HEK293 (cell line): ENCODE measurements at regions not wholly inside any gene's neighbourhood (a gene's known extent, or its start where the extent isn't known, plus 50 kb on each side); places are given as distances from the start of the nearest gene placed in this dataset.
A peak's percentile ranks its signal among the peaks of the same experiment; 100 is the strongest.

Source experiments
- HOXA7 ChIP-seq: sonication (generic); formaldehyde crosslinking; IDR thresholded peaks from 2 replicates; pipeline ENCODE4 v1.8.1; 2022; ENCODE audit warnings: missing genetic modification reagents, borderline replicate concordance
- SETDB1 ChIP-seq: IDR thresholded peaks from one replicate; pipeline ENCODE4 v1.6.1; 2017; ENCODE audit warnings: mild to moderate bottlenecking, low read length, moderate library complexity, mixed read lengths; ENCODE audit not compliant: insufficient read length
- YY1 ChIP-seq: fragments of 450-650 bp; formaldehyde crosslinking; IDR thresholded peaks from 2 replicates; pipeline ENCODE4 v1.5.1; 2018; ENCODE audit warnings: missing biosample characterization, missing genetic modification characterization
- ZBTB7A ChIP-seq: fragments of 450-650 bp; formaldehyde crosslinking; IDR thresholded peaks from 2 replicates; pipeline ENCODE4 v1.5.1; 2016; ENCODE audit warnings: low read depth, missing biosample characterization, missing genetic modification characterization
- ZIC2 ChIP-seq: fragments of 450-650 bp; formaldehyde crosslinking; IDR thresholded peaks from 2 replicates; pipeline ENCODE4 v1.5.1; 2016; ENCODE audit warnings: missing biosample characterization, missing genetic modification characterization
- ZNF138 ChIP-seq: fragments of 450-650 bp; formaldehyde crosslinking; IDR thresholded peaks from 2 replicates; pipeline ENCODE4 v1.5.1; 2016; ENCODE audit warnings: missing biosample characterization, missing genetic modification characterization, borderline replicate concordance
- ZNF239 ChIP-seq: fragments of 450-650 bp; formaldehyde crosslinking; IDR thresholded peaks from 2 replicates; pipeline ENCODE4 v1.5.1; 2016; ENCODE audit warnings: missing biosample characterization, missing genetic modification characterization
- ZNF292 ChIP-seq: fragments of 450-650 bp; formaldehyde crosslinking; IDR thresholded peaks from 2 replicates; pipeline ENCODE4 v1.5.1; 2016; ENCODE audit warnings: low read depth, missing biosample characterization, missing genetic modification characterization, borderline replicate concordance
- ZNF354C ChIP-seq: fragments of 450-650 bp; formaldehyde crosslinking; IDR thresholded peaks from 2 replicates; pipeline ENCODE4 v1.5.1; 2016; ENCODE audit warnings: missing biosample characterization, missing genetic modification characterization, low read depth, borderline replicate concordance
- ZNF366 ChIP-seq: fragments of 450-650 bp; formaldehyde crosslinking; conservative IDR thresholded peaks from 2 replicates; pipeline ENCODE4 v1.5.1; 2016; ENCODE audit warnings: missing biosample characterization, missing genetic modification characterization
- ZNF530 ChIP-seq: fragments of 450-650 bp; formaldehyde crosslinking; IDR thresholded peaks from 2 replicates; pipeline ENCODE4 v1.5.1; 2016; ENCODE audit warnings: low read depth, missing biosample characterization, missing genetic modification characterization
- ZNF76 ChIP-seq: fragments of 450-650 bp; formaldehyde crosslinking; IDR thresholded peaks from 2 replicates; pipeline ENCODE4; 2016; ENCODE audit warnings: low read depth, missing biosample characterization, missing genetic modification characterization, borderline replicate concordance
- ZNF768 ChIP-seq: fragments of 450-650 bp; formaldehyde crosslinking; IDR thresholded peaks from 2 replicates; pipeline ENCODE4 v1.5.1; 2018; ENCODE audit warnings: missing biosample characterization, mild to moderate bottlenecking, missing genetic modification characterization
- ZSCAN30 ChIP-seq: fragments of 450-650 bp; IDR thresholded peaks from 2 replicates; pipeline ENCODE4 v1.5.1; 2018; ENCODE audit warnings: missing biosample characterization, mild to moderate bottlenecking, missing genetic modification characterization, moderate library complexity
- TF ChIP-seq, protein P1 (sequence below): fragments of 450-650 bp; formaldehyde crosslinking; IDR thresholded peaks from 2 replicates; pipeline ENCODE4 v1.5.1; 2016; ENCODE audit warnings: missing biosample characterization, missing genetic modification characterization
- TF ChIP-seq, protein P2 (sequence below): IDR thresholded peaks from 2 replicates; pipeline ENCODE4 v1.6.1; 2011; ENCODE audit warnings: mild to moderate bottlenecking, low read depth, low read length, borderline replicate concordance
- TF ChIP-seq, protein P3 (sequence below): fragments of 450-650 bp; formaldehyde crosslinking; IDR thresholded peaks from 2 replicates; pipeline ENCODE4 v1.5.1; 2016; ENCODE audit warnings: missing biosample characterization, missing genetic modification characterization
- TF ChIP-seq, protein P4 (sequence below): fragments of 450-650 bp; formaldehyde crosslinking; IDR thresholded peaks from 2 replicates; pipeline ENCODE4 v1.5.1; 2016; ENCODE audit warnings: missing biosample characterization, missing genetic modification characterization

DNA sequence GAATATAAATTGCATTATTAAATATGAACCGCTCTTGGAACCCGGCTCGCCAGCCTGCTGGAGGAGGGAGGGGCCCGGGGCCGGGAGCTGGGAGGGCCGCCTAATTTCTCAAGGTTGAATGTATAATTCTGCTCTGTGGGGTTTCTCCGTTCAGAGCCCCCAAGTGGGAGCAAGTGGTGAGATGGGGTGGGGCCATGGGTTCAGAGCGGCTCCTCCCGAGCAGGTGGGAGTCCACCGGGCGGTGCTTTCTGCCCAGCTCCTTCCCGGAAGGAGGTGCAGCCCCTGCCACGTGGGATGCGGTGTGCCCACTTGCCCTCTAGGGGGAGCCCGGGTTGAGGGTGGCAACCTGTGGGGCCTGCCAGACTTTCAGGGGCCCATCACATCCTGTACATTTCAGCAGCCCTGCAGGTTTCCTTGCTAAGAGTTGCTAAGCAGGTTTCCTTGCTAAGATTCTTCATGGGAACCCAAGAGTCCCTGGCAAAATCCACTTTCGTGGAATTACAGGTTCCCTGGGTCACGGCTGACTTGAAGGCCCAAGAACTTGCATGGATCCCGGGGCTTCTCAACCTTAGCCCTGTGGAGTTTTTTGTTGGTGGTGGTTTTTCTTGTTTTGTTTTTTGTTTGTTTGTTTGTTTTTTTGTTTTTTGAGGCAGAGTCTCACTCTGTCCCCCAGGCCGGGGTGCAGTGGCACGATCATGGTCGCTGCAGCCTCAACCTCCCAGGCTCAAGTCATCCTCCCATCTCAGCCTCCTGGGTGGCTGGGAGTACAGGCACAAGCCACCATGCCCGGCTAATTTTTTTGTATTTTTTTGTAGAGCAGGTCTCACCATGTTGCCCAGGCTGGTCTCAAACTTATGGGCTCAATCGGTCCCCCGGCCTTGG, 196.7 kb upstream of the GSE1 start (continued):
- TF ChIP-seq, protein P1, sequence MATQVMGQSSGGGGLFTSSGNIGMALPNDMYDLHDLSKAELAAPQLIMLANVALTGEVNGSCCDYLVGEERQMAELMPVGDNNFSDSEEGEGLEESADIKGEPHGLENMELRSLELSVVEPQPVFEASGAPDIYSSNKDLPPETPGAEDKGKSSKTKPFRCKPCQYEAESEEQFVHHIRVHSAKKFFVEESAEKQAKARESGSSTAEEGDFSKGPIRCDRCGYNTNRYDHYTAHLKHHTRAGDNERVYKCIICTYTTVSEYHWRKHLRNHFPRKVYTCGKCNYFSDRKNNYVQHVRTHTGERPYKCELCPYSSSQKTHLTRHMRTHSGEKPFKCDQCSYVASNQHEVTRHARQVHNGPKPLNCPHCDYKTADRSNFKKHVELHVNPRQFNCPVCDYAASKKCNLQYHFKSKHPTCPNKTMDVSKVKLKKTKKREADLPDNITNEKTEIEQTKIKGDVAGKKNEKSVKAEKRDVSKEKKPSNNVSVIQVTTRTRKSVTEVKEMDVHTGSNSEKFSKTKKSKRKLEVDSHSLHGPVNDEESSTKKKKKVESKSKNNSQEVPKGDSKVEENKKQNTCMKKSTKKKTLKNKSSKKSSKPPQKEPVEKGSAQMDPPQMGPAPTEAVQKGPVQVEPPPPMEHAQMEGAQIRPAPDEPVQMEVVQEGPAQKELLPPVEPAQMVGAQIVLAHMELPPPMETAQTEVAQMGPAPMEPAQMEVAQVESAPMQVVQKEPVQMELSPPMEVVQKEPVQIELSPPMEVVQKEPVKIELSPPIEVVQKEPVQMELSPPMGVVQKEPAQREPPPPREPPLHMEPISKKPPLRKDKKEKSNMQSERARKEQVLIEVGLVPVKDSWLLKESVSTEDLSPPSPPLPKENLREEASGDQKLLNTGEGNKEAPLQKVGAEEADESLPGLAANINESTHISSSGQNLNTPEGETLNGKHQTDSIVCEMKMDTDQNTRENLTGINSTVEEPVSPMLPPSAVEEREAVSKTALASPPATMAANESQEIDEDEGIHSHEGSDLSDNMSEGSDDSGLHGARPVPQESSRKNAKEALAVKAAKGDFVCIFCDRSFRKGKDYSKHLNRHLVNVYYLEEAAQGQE (tag by site-specific recombination): no peak
- TF ChIP-seq SETDB1: no peak
- TF ChIP-seq ZNF768 (tag by site-specific recombination): no peak
- no peak for TF ChIP-seq YY1 (tag by site-specific recombination)
- TF ChIP-seq ZNF366 (tag by site-specific recombination): no peak
- no peak for TF ChIP-seq ZNF354C (tag by site-specific recombination)
- TF ChIP-seq, protein P2, sequence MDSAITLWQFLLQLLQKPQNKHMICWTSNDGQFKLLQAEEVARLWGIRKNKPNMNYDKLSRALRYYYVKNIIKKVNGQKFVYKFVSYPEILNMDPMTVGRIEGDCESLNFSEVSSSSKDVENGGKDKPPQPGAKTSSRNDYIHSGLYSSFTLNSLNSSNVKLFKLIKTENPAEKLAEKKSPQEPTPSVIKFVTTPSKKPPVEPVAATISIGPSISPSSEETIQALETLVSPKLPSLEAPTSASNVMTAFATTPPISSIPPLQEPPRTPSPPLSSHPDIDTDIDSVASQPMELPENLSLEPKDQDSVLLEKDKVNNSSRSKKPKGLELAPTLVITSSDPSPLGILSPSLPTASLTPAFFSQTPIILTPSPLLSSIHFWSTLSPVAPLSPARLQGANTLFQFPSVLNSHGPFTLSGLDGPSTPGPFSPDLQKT: no peak
- TF ChIP-seq ZNF530: no peak
- no peak for TF ChIP-seq ZNF239 (tag by site-specific recombination)
- TF ChIP-seq ZNF138 (tag by site-specific recombination): no peak
- TF ChIP-seq, protein P3, sequence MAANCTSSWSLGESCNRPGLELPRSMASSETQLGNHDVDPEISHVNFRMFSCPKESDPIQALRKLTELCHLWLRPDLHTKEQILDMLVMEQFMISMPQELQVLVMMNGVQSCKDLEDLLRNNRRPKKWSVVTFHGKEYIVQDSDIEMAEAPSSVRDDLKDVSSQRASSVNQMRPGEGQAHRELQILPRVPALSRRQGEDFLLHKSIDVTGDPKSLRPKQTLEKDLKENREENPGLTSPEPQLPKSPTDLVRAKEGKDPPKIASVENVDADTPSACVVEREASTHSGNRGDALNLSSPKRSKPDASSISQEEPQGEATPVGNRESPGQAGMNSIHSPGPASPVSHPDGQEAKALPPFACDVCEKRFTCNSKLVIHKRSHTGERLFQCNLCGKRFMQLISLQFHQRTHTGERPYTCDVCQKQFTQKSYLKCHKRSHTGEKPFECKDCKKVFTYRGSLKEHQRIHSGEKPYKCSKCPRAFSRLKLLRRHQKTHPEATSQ (tag by site-specific recombination): no peak
- TF ChIP-seq, protein P4, sequence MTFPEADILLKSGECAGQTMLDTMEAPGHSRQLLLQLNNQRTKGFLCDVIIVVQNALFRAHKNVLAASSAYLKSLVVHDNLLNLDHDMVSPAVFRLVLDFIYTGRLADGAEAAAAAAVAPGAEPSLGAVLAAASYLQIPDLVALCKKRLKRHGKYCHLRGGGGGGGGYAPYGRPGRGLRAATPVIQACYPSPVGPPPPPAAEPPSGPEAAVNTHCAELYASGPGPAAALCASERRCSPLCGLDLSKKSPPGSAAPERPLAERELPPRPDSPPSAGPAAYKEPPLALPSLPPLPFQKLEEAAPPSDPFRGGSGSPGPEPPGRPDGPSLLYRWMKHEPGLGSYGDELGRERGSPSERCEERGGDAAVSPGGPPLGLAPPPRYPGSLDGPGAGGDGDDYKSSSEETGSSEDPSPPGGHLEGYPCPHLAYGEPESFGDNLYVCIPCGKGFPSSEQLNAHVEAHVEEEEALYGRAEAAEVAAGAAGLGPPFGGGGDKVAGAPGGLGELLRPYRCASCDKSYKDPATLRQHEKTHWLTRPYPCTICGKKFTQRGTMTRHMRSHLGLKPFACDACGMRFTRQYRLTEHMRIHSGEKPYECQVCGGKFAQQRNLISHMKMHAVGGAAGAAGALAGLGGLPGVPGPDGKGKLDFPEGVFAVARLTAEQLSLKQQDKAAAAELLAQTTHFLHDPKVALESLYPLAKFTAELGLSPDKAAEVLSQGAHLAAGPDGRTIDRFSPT: peak; percentile 52; the same call in 1 of the 2 replicates
- peak; percentile 57 for TF ChIP-seq ZIC2 (tag by site-specific recombination)
- no peak for TF ChIP-seq ZNF76 (tag by site-specific recombination)
- TF ChIP-seq ZBTB7A: no peak
- no peak for TF ChIP-seq ZNF292 (tag by site-specific recombination)
- no peak for TF ChIP-seq HOXA7 (CRISPR knock-in tag)
- TF ChIP-seq ZSCAN30 (tag by site-specific recombination): 0 out of 2 replicates have a peak, but pooled peaks have one; percentile 46
- TF ChIP-seq, all 188 proteins: peak for 29
